ENCODE measurements at regions not wholly inside any gene's neighbourhood (a gene's known extent, or its start where the extent isn't known, plus 50 kb on each side); places are given as distances from the start of the nearest gene placed in this dataset.
A peak's percentile ranks its signal among the peaks of the same experiment; 100 is the strongest.
"Not testable (repeated sequence)": the region's sequence is repeated elsewhere in the genome, so short reads cannot be mapped to it uniquely, and the experiment has no call there.

- Histone ChIP-seq H3K27ac (peak overlapping the region; percentile 82 to 85), H3K27me3 (replicated peaks; ENCODE audit: insufficient read depth) (no peaks in the 10 kb centered on the region), H3K4me3 (no peak overlapping the region), H3K9me3 (no peaks in the 10 kb centered on the region), H3K4me1 (ENCODE audit: control insufficient read depth in 1 of 2, low read depth in 2 of 2) (peaks cover 23 to 35% of the 10 kb centered on the region in 2 donors), H3K36me3 (no peaks in the 10 kb centered on the region)
- no peak for ATAC-seq (ENCODE audit: insufficient number of reproducible peaks, low FRiP score, low read depth)
- DNase-seq (ENCODE audit: low spot score): no peak
- TF ChIP-seq CTCF (IDR thresholded peaks at IDR 0.05): no peak
Measured at GRCh38 chr16:22693638-22694340, 120.2 kb upstream of the HS3ST2 start.

- Histone ChIP-seq H3K9me3 (no peaks in the 10 kb centered on the region), H3K4me1 (ENCODE audit: control insufficient read depth in 1 of 2, low read depth in 2 of 2) (peaks cover 23 to 35% of the 10 kb centered on the region in 2 donors), H3K27ac (peak overlapping the region; percentile 82 to 85), H3K4me3 (peak overlapping the region; percentile 34), H3K27me3 (replicated peaks; ENCODE audit: insufficient read depth) (no peaks in the 10 kb centered on the region), H3K36me3 (no peaks in the 10 kb centered on the region)
- DNase-seq (ENCODE audit: low spot score): peak; percentile 30
- TF ChIP-seq CTCF (IDR thresholded peaks at IDR 0.05): no peak
- ATAC-seq (ENCODE audit: insufficient number of reproducible peaks, low FRiP score, low read depth): peak; percentile 89
Measured at GRCh38 chr16:22694887-22695382, 119.0 kb upstream of the HS3ST2 start.

GRCh38 chr16:22695773-22696172 lies 118.2 kb upstream of the HS3ST2 start:
- H3K27me3 ChIP-seq (replicated peaks; ENCODE audit: insufficient read depth); H3K36me3 ChIP-seq; DNase-seq (ENCODE audit: low spot score); ATAC-seq (ENCODE audit: insufficient number of reproducible peaks, low FRiP score, low read depth); H3K9me3 ChIP-seq: not testable (repeated sequence)
- H3K4me1 ChIP-seq (ENCODE audit: control insufficient read depth in 1 of 2, low read depth in 2 of 2): peaks cover 23 to 35% of the 10 kb centered on the region in 2 donors
- peak overlapping the region; percentile 1 for H3K4me3 ChIP-seq
- peak overlapping the region; percentile 82 to 85 for H3K27ac ChIP-seq

- Histone ChIP-seq H3K9me3 (no peaks in the 10 kb centered on the region), H3K36me3 (no peaks in the 10 kb centered on the region), H3K4me1 (ENCODE audit: control insufficient read depth in 1 of 2, low read depth in 2 of 2) (peaks cover 13 to 21% of the 10 kb centered on the region in 2 donors), H3K4me3 (no peak overlapping the region), H3K27ac (no peak overlapping the region), H3K27me3 (replicated peaks; ENCODE audit: insufficient read depth) (no peaks in the 10 kb centered on the region)
- ATAC-seq (ENCODE audit: insufficient number of reproducible peaks, low FRiP score, low read depth) (no peak), DNase-seq (ENCODE audit: low spot score) (no peak)
- no peak for TF ChIP-seq CTCF (IDR thresholded peaks at IDR 0.05)
Measured at GRCh38 chr16:22699356-22699755, 114.6 kb upstream of the HS3ST2 start.

- ATAC-seq (ENCODE audit: insufficient number of reproducible peaks, low FRiP score, low read depth) (peak; percentile 32), DNase-seq (ENCODE audit: low spot score) (no peak)
- peaks cover 5 to 24% of the 10 kb centered on the region in 2 donors for H3K4me1 ChIP-seq (ENCODE audit: control insufficient read depth in 1 of 2, low read depth in 2 of 2)
- H3K9me3 ChIP-seq: no peaks in the 10 kb centered on the region
- no peak for TF ChIP-seq CTCF (IDR thresholded peaks at IDR 0.05)
- H3K4me3 ChIP-seq: no peak overlapping the region
- H3K27me3 ChIP-seq (replicated peaks; ENCODE audit: insufficient read depth): no peaks in the 10 kb centered on the region
- H3K36me3 ChIP-seq: no peaks in the 10 kb centered on the region
- peak overlapping the region; percentile 10 to 21 for H3K27ac ChIP-seq
Measured at GRCh38 chr16:22705799-22706198, 108.2 kb upstream of the HS3ST2 start.

Data from thoracic aorta (tissue), 2 donors.